ENCODE measurements at regions not wholly inside any gene's neighbourhood (a gene's known extent, or its start where the extent isn't known, plus 50 kb on each side); places are given as distances from the start of the nearest gene placed in this dataset.

- TF ChIP-seq REST (IDR thresholded peaks at IDR 0.05; ENCODE audit: insufficient read depth in 1 of 2, low read depth in 2 of 2, low read length in 2 of 2) (no peak), TAF1 (IDR thresholded peaks at IDR 0.05; ENCODE audit: borderline replicate concordance, insufficient read depth, low read length) (no peak), POLR2AphosphoS5 (IDR thresholded peaks at IDR 0.05; ENCODE audit: low read depth, low read length) (no peak)
These were observed 110.7 kb downstream of the KIF26A start for GRCh38 chr14:104249089-104249488.
